H1 (cell line): ENCODE measurements at regions not wholly inside any gene's neighbourhood (a gene's known extent, or its start where the extent isn't known, plus 50 kb on each side); places are given as distances from the start of the nearest gene placed in this dataset.

Experiments used
- CTCF ChIA-PET: fragments of 300-600 bp; sonication (Branson Sonifier 250); formaldehyde crosslinking; loops from one replicate; lab custom pipeline; 2021; ENCODE audit not compliant: partially characterized antibody; lab: Charles Lee
- POLR2A ChIA-PET: fragments of 300-600 bp; sonication (Branson Sonifier 250); formaldehyde crosslinking; loops from one replicate; lab custom pipeline; 2021; ENCODE audit warnings: inconsistent platforms; ENCODE audit not compliant: partially characterized antibody; lab: Charles Lee
- DNase-seq, 2 experiments: peaks; one replicate each; pipeline versions ENCODE4 v3.0.0 to v3.0.0-alpha.2; 2010 to 2022; ENCODE audit warnings: low spot score in 2 of 2, low read depth in 1 of 2, mixed read lengths in 1 of 2
- FAIRE-seq: peaks from 2 replicates; lab custom pipeline; 2011; peaks lifted over from hg19 to GRCh38; lab: Jason Lieb, UNC
- H2AFZ ChIP-seq: 2 replicates; pipeline ENCODE4 v1.8.1; 2012; ENCODE audit warnings: low read length, inconsistent platforms
- H2AK5ac ChIP-seq: 2 replicates; pipeline ENCODE4 v1.6.1; 2013; ENCODE audit warnings: low read depth, low read length
- H2BK120ac ChIP-seq: replicated peaks from 2 replicates; pipeline ENCODE3; 2013; ENCODE audit warnings: low read depth, low read length, inconsistent platforms
- H2BK12ac ChIP-seq: 2 replicates; pipeline ENCODE4 v1.6.1; 2013; ENCODE audit warnings: low read depth, low read length
- H2BK15ac ChIP-seq: 2 replicates; pipeline ENCODE4 v1.6.1; 2013; ENCODE audit warnings: low read length
- H2BK20ac ChIP-seq: 2 replicates; pipeline ENCODE4 v1.6.1; 2013; ENCODE audit warnings: low read length
- H2BK5ac ChIP-seq: 2 replicates; pipeline ENCODE4 v1.6.1; 2013; ENCODE audit warnings: low read depth, low read length
- H3K14ac ChIP-seq: 2 replicates; pipeline ENCODE4 v1.6.1; 2013; ENCODE audit warnings: inconsistent platforms; ENCODE audit not compliant: insufficient read length
- H3K18ac ChIP-seq: 2 replicates; pipeline ENCODE4 v1.6.1; 2013; ENCODE audit warnings: low read length; ENCODE audit errors: extremely low read depth
- H3K23ac ChIP-seq: 2 replicates; pipeline ENCODE4 v1.6.1; 2013; ENCODE audit warnings: inconsistent platforms; ENCODE audit not compliant: insufficient read length
- H3K23me2 ChIP-seq: 2 replicates; pipeline ENCODE4 v1.6.1; 2013; ENCODE audit warnings: low read depth, low read length
- H3K27ac ChIP-seq: 2 replicates; pipeline ENCODE4 v1.6.1; 2011; ENCODE audit warnings: low read depth, low read length, inconsistent platforms
- H3K27me3 ChIP-seq, 4 experiments: replicated peaks in 1 of 4; 1 replicate in 1 of 4; 2 replicates in 3 of 4; pipeline versions ENCODE4 v1.6.1 to v1.8.1; 2011 to 2013; ENCODE audit warnings: low read length in 3 of 4, mild to moderate bottlenecking in 3 of 4, inconsistent platforms in 2 of 4, mixed read lengths in 2 of 4, moderate library complexity in 1 of 4; ENCODE audit not compliant: control insufficient read depth in 3 of 4, insufficient read depth in 3 of 4; ENCODE audit errors: extremely low read depth in 1 of 4
- H3K36me3 ChIP-seq, 4 experiments: 2 replicates each; pipeline versions ENCODE4 v1.6.1 to v1.8.1; 2011 to 2013; ENCODE audit warnings: mild to moderate bottlenecking in 4 of 4, low read length in 3 of 4, moderate library complexity in 2 of 4, control low read depth in 1 of 4, inconsistent platforms in 1 of 4; ENCODE audit not compliant: insufficient read depth in 4 of 4, control insufficient read depth in 2 of 4
- H3K4ac ChIP-seq: replicated peaks from 2 replicates; pipeline ENCODE3; 2013; ENCODE audit warnings: low read length, low read depth, mixed read lengths, inconsistent platforms; ENCODE audit not compliant: insufficient read length
- H3K4me1 ChIP-seq, 4 experiments: replicated peaks in 1 of 4; 1 replicate in 1 of 4; 2 replicates in 3 of 4; pipeline versions ENCODE4 v1.6.1 to v1.8.1; 2011 to 2013; ENCODE audit warnings: low read length in 3 of 4, inconsistent platforms in 2 of 4, mixed read lengths in 1 of 4; ENCODE audit not compliant: insufficient read depth in 4 of 4, control insufficient read depth in 3 of 4
- H3K4me2 ChIP-seq, 2 experiments: 2 replicates each; pipeline versions ENCODE4 v1.6.1 to v1.8.1; 2011 to 2013; ENCODE audit warnings: low read depth in 2 of 2, low read length in 2 of 2, control low read depth in 1 of 2, inconsistent platforms in 1 of 2, mild to moderate bottlenecking in 1 of 2; ENCODE audit not compliant: insufficient read depth in 1 of 2
- H3K4me3 ChIP-seq, 4 experiments: fragments of 200-600, 300-600 bp in 1 of 4; sonication (generic), shearing (Covaris generic), sonication (Bioruptor Twin) in 1 of 4; 2 replicates each; pipeline versions ENCODE4 v1.5.1 to v1.8.1; 2011 to 2016; ENCODE audit warnings: low read length in 4 of 4, low read depth in 3 of 4, control low read depth in 2 of 4, inconsistent platforms in 2 of 4, mild to moderate bottlenecking in 2 of 4, mixed read lengths in 1 of 4, moderate library complexity in 1 of 4; ENCODE audit not compliant: insufficient read depth in 2 of 4; ENCODE audit errors: extremely low read depth in 1 of 4
- H3K56ac ChIP-seq: replicated peaks from 2 replicates; pipeline ENCODE3; 2013; ENCODE audit warnings: low read depth, mild to moderate bottlenecking, mixed read lengths, low read length, inconsistent platforms; ENCODE audit not compliant: insufficient read length
- H3K79me1 ChIP-seq: 2 replicates; pipeline ENCODE4 v1.6.1; 2013; ENCODE audit warnings: low read depth, low read length, control low read depth
- H3K79me2 ChIP-seq, 2 experiments: 2 replicates each; pipeline versions ENCODE4 v1.6.1 to v1.8.1; 2012 to 2013; ENCODE audit warnings: low read length in 2 of 2, mild to moderate bottlenecking in 2 of 2, inconsistent platforms in 1 of 2; ENCODE audit not compliant: insufficient read depth in 2 of 2, control insufficient read depth in 1 of 2
- H3K9ac ChIP-seq, 4 experiments: replicated peaks in 1 of 4; 1 replicate in 1 of 4; 2 replicates in 3 of 4; pipeline versions ENCODE4 v1.6.1 to v1.8.1; 2011 to 2013; ENCODE audit warnings: low read depth in 3 of 4, low read length in 3 of 4, control low read depth in 2 of 4, mild to moderate bottlenecking in 2 of 4, moderate library complexity in 2 of 4, inconsistent platforms in 1 of 4; ENCODE audit errors: extremely low read depth in 1 of 4
- H3K9me3 ChIP-seq, 2 experiments: 2 replicates each; pipeline versions ENCODE4 v1.6.1 to v1.8.1; 2012 to 2013; ENCODE audit warnings: mild to moderate bottlenecking in 2 of 2, moderate library complexity in 2 of 2, control low read depth in 1 of 2, inconsistent platforms in 1 of 2, low read depth in 1 of 2, low read length in 1 of 2, mixed read lengths in 1 of 2; ENCODE audit not compliant: insufficient read depth in 2 of 2
- H4K20me1 ChIP-seq, 2 experiments: replicated peaks in 1 of 2; 2 replicates each; pipeline versions ENCODE3 to v1.8.1; 2011 to 2013; ENCODE audit warnings: inconsistent platforms in 2 of 2, low read length in 2 of 2, mild to moderate bottlenecking in 1 of 2; ENCODE audit not compliant: insufficient read depth in 2 of 2, control insufficient read depth in 1 of 2
- H4K5ac ChIP-seq: 2 replicates; pipeline ENCODE4 v1.6.1; 2013; ENCODE audit warnings: low read length, low read depth, mixed read lengths, inconsistent platforms; ENCODE audit not compliant: insufficient read length
- H4K8ac ChIP-seq: 2 replicates; pipeline ENCODE4 v1.8.0; 2013; ENCODE audit warnings: mild to moderate bottlenecking, moderate library complexity, low read length, inconsistent platforms; ENCODE audit not compliant: insufficient read depth; ENCODE audit errors: extremely low read depth
- H4K91ac ChIP-seq: replicated peaks from 2 replicates; pipeline ENCODE3; 2013; ENCODE audit warnings: low read length, mixed read lengths, inconsistent platforms; ENCODE audit not compliant: insufficient read length
- CHD2 ChIP-seq: IDR thresholded peaks from 2 replicates; pipeline ENCODE4 v1.6.1; 2012; ENCODE audit warnings: low read length, improper control_type of control experiment
- E2F6 ChIP-seq: IDR thresholded peaks from 2 replicates; pipeline ENCODE4 v1.6.1; 2012; ENCODE audit warnings: inconsistent platforms
- NRF1 ChIP-seq: IDR thresholded peaks from 2 replicates; pipeline ENCODE4 v1.6.1; 2011; ENCODE audit warnings: mild to moderate bottlenecking, low read depth, low read length, improper control_type of control experiment
- POLR2A ChIP-seq, 2 experiments: IDR thresholded peaks; 1 replicate in 1 of 2; 2 replicates in 1 of 2; pipeline ENCODE4 v1.6.1; 2011; ENCODE audit warnings: low read depth in 2 of 2, low read length in 2 of 2, mild to moderate bottlenecking in 2 of 2; ENCODE audit errors: control extremely low read depth in 1 of 2
- RBBP5 ChIP-seq: IDR thresholded peaks from 2 replicates; pipeline ENCODE4 v1.7.1; 2012; ENCODE audit warnings: low read depth, mild to moderate bottlenecking, inconsistent platforms, low read length, moderate library complexity, borderline replicate concordance
- TCF12 ChIP-seq: IDR thresholded peaks from 2 replicates; pipeline ENCODE4 v1.6.1; 2011; ENCODE audit warnings: low read depth, mild to moderate bottlenecking, low read length
- WGBS, 2 experiments: shearing (Covaris generic) in 1 of 2; methylation state at CpG; one replicate each; pipeline versions ENCODE4 v1.1.6 to v1.1.7; 2013 to 2015; ENCODE audit warnings: low lambda C conversion rate in 2 of 2, mixed read lengths in 2 of 2, inconsistent platforms in 1 of 2, low coverage in 1 of 2, missing lambda C conversion rate in 1 of 2; ENCODE audit not compliant: insufficient replicate concordance in 2 of 2, insufficient coverage in 1 of 2, insufficient read length in 1 of 2; ENCODE audit errors: extremely low coverage in 1 of 2, missing lambda C conversion rate in 1 of 2; 5-methylcytosine and 5-hydroxymethylcytosine counted together

GRCh38 chr3:191987831-191988350, 526.9 kb downstream of the PYDC2 start:
- Histone ChIP-seq H3K9ac (no peak overlapping the region), H3K79me2 (no peaks in the 10 kb centered on the region), H2BK12ac (no peak overlapping the region), H3K18ac (no peak overlapping the region), H3K23ac (no peak overlapping the region), H3K27me3 (no peaks in the 10 kb centered on the region), H2AK5ac (no peak overlapping the region), H3K4me1 (no peaks in the 10 kb centered on the region), H3K4ac (no peak overlapping the region), H2BK20ac (no peak overlapping the region), H2BK120ac (no peak overlapping the region), H4K91ac (no peak overlapping the region), H3K79me1 (no peaks in the 10 kb centered on the region), H4K8ac (no peak overlapping the region), H3K4me2 (no peak overlapping the region), H2AFZ (no peak overlapping the region), H4K5ac (no peak overlapping the region), H3K23me2 (0 out of 2 replicates have a peak, but pooled peaks cover 2% of the 10 kb centered on the region), H3K14ac (no peak overlapping the region), H3K27ac (no peak overlapping the region), H3K56ac (no peak overlapping the region), H2BK15ac (no peak overlapping the region), H3K4me3 (no peak overlapping the region), H2BK5ac (no peak overlapping the region), H3K36me3 (no peaks in the 10 kb centered on the region), H3K9me3 (no peaks in the 10 kb centered on the region; a peak in 1 of 4 replicates), H4K20me1 (no peaks in the 10 kb centered on the region)
- no peak for FAIRE-seq
- no peak for TF ChIP-seq E2F6
- no peak for TF ChIP-seq POLR2A (IDR thresholded peaks at IDR 0.05; ENCODE audit: control extremely low read depth in 1 of 2, low read depth in 2 of 2, low read length in 2 of 2)
- TF ChIP-seq NRF1 = no peak
- no peak for TF ChIP-seq RBBP5
- TF ChIP-seq TCF12 = no peak
- TF ChIP-seq CHD2 = no peak
- POLR2A ChIA-PET = no interaction called here
- CTCF ChIA-PET = interaction anchor here (1.0 kb wide), 1 partner anchor 1290 kb away, joined by 3 read pairs; no protein-coding TSS in a partner anchor
- DNase-seq = no peak
- 86% methylated on average over 1 of the region's 1 CpG; no CpG with 5 or more reads in 1 of the 2 experiments for WGBS, 2 experiments
